ENCODE measurements at regions not wholly inside any gene's neighbourhood (a gene's known extent, or its start where the extent isn't known, plus 50 kb on each side); places are given as distances from the start of the nearest gene placed in this dataset.

DNA sequence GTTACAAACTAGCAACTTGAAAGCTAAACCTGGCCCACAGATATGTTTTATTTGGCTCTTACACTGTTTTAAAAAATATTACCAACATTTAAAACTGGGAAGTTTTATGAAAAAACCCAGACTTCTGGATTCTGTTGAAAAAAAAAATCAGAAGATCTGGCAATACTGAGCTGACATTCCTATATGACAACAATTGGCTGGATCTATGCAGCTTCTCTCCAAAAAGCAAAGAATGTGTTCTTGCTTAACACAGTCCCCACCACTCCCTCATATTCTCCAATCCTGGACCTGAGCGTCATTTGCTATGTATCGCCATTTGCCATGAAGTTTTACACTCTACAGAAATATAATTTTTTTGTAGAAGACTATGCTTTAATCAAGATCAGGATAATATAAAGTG is 859.6 kb downstream of the LTN1 start:
- no peak overlapping the region for H3K4me2 ChIP-seq (ENCODE audit: insufficient read depth, low read length)
- no peak overlapping the region for H3K9ac ChIP-seq (ENCODE audit: insufficient read depth in 1 of 2, low read depth in 2 of 2, low read length in 2 of 2)
- no peak for DNase-seq (ENCODE audit: extremely low read depth in 1 of 4, low spot score in 3 of 4)
- H3K4me1 ChIP-seq (replicated peaks in 1 of 2; ENCODE audit: control insufficient read depth in 2 of 2, insufficient read depth in 2 of 2, low read length in 2 of 2) = no peaks in the 10 kb centered on the region
- in situ Hi-C loops (cut with MboI) = no loop called here
- ATAC-seq = no peak
- H4K20me1 ChIP-seq (replicated peaks; ENCODE audit: control insufficient read depth, insufficient read depth, low read length) = no peaks in the 10 kb centered on the region
- ChIA-PET POLR2A (no interaction called here), CTCF (ENCODE audit: low intra/inter-chr PET ratio) (no interaction called here)
- BruUV-seq (replicated peaks) = no TSS peak
- TF ChIP-seq, protein P1, sequence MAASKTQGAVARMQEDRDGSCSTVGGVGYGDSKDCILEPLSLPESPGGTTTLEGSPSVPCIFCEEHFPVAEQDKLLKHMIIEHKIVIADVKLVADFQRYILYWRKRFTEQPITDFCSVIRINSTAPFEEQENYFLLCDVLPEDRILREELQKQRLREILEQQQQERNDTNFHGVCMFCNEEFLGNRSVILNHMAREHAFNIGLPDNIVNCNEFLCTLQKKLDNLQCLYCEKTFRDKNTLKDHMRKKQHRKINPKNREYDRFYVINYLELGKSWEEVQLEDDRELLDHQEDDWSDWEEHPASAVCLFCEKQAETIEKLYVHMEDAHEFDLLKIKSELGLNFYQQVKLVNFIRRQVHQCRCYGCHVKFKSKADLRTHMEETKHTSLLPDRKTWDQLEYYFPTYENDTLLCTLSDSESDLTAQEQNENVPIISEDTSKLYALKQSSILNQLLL (CRISPR knock-in tag; IDR thresholded peaks at IDR 0.05; ENCODE audit: borderline replicate concordance) = no peak
- TF ChIP-seq ZNF830 (CRISPR knock-in tag; IDR thresholded peaks at IDR 0.05) = no peak
- TF ChIP-seq SIRT6 (IDR thresholded peaks at IDR 0.05; ENCODE audit: low read depth, low read length) = no peak
- TF ChIP-seq SMARCA5 (IDR thresholded peaks at IDR 0.05) = no peak
- TF ChIP-seq GTF2A2 (tag; IDR thresholded peaks at IDR 0.05) = no peak
- no peak for TF ChIP-seq ZNF316 (IDR thresholded peaks at IDR 0.05)
- TF ChIP-seq EP300 (IDR thresholded peaks at IDR 0.05; ENCODE audit: low read length) = no peak
- no peak for TF ChIP-seq CREB1 (IDR thresholded peaks at IDR 0.05)
- TF ChIP-seq CREB1 (CRISPR knock-in tag; IDR thresholded peaks at IDR 0.05) = no peak
- TF ChIP-seq ZNF212 (CRISPR knock-in tag; IDR thresholded peaks at IDR 0.05) = no peak
- TF ChIP-seq MAZ (CRISPR knock-in tag; conservative IDR thresholded peaks at IDR 0.05 in 1 of 2, IDR thresholded peaks at IDR 0.05 in 1 of 2) = no peak
- TF ChIP-seq, protein P2, sequence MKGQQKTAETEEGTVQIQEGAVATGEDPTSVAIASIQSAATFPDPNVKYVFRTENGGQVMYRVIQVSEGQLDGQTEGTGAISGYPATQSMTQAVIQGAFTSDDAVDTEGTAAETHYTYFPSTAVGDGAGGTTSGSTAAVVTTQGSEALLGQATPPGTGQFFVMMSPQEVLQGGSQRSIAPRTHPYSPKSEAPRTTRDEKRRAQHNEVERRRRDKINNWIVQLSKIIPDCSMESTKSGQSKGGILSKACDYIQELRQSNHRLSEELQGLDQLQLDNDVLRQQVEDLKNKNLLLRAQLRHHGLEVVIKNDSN (CRISPR knock-in tag; IDR thresholded peaks at IDR 0.05) = no peak
- H3K9me3 ChIP-seq (replicated peaks; ENCODE audit: control insufficient read depth, insufficient read depth, low read depth, low read length) = 0 out of 2 replicates have a peak, but pooled peaks cover 2% of the 10 kb centered on the region
- WGBS (ENCODE audit: insufficient coverage, low coverage, missing lambda C conversion rate) = 0% methylated on average over 2 of the region's 2 CpGs
- H3K27me3 ChIP-seq (ENCODE audit: control insufficient read depth in 2 of 2, insufficient read depth in 2 of 2, low read length in 2 of 2) = no peaks in the 10 kb centered on the region
- H3K27ac ChIP-seq (ENCODE audit: extremely low read depth, low read depth, low read length) = no peak overlapping the region
- no peak for FAIRE-seq
- H3K79me2 ChIP-seq (ENCODE audit: control insufficient read depth, insufficient read depth, low read length) = no peaks in the 10 kb centered on the region
- intact Hi-C loops (cut with micrococcal nuclease) = no loop called here
- no peaks in the 10 kb centered on the region for H3K36me3 ChIP-seq (ENCODE audit: control insufficient read depth, insufficient read depth, low read length)
- H2AFZ ChIP-seq (ENCODE audit: low read depth, low read length) = no peak overlapping the region
- H3K9me1 ChIP-seq (ENCODE audit: control insufficient read depth, insufficient read depth, low read length) = no peaks in the 10 kb centered on the region
- H3K4me3 ChIP-seq = no peak overlapping the region
